PFSK-1 (cell line): ENCODE measurements at regions not wholly inside any gene's neighbourhood (a gene's known extent, or its start where the extent isn't known, plus 50 kb on each side); places are given as distances from the start of the nearest gene placed in this dataset.

Experiments used
- FOXP2 ChIP-seq: optimal IDR thresholded peaks from 2 replicates; pipeline ENCODE3; 2011; ENCODE audit warnings: borderline replicate concordance, control low read depth, inconsistent platforms; ENCODE audit not compliant: insufficient read depth; ENCODE audit errors: extremely low read length, extremely low read depth
- POLR2AphosphoS5 ChIP-seq: IDR thresholded peaks from 2 replicates; pipeline ENCODE4 v1.6.1; 2012; ENCODE audit warnings: low read depth, mild to moderate bottlenecking, control low read depth, low read length, moderate library complexity
- SIN3A ChIP-seq: IDR thresholded peaks from 2 replicates; pipeline ENCODE4 v1.6.1; 2012; ENCODE audit warnings: mild to moderate bottlenecking, low read length, moderate library complexity, borderline replicate concordance; ENCODE audit not compliant: insufficient read depth
- TAF1 ChIP-seq: IDR thresholded peaks from 2 replicates; pipeline ENCODE4 v1.6.1; 2012; ENCODE audit warnings: low read length, control low read depth, borderline replicate concordance; ENCODE audit not compliant: insufficient read depth
- TF ChIP-seq, protein P1 (sequence below), 2 experiments: IDR thresholded peaks; 2 replicates each; pipeline versions ENCODE4 v1.6.1 to v1.8.0; 2011 to 2012; ENCODE audit warnings: low read depth in 2 of 2, low read length in 2 of 2, control low read depth in 1 of 2, inconsistent platforms in 1 of 2, mild to moderate bottlenecking in 1 of 2, moderate library complexity in 1 of 2; ENCODE audit not compliant: insufficient read depth in 1 of 2

- TF ChIP-seq, protein P1, sequence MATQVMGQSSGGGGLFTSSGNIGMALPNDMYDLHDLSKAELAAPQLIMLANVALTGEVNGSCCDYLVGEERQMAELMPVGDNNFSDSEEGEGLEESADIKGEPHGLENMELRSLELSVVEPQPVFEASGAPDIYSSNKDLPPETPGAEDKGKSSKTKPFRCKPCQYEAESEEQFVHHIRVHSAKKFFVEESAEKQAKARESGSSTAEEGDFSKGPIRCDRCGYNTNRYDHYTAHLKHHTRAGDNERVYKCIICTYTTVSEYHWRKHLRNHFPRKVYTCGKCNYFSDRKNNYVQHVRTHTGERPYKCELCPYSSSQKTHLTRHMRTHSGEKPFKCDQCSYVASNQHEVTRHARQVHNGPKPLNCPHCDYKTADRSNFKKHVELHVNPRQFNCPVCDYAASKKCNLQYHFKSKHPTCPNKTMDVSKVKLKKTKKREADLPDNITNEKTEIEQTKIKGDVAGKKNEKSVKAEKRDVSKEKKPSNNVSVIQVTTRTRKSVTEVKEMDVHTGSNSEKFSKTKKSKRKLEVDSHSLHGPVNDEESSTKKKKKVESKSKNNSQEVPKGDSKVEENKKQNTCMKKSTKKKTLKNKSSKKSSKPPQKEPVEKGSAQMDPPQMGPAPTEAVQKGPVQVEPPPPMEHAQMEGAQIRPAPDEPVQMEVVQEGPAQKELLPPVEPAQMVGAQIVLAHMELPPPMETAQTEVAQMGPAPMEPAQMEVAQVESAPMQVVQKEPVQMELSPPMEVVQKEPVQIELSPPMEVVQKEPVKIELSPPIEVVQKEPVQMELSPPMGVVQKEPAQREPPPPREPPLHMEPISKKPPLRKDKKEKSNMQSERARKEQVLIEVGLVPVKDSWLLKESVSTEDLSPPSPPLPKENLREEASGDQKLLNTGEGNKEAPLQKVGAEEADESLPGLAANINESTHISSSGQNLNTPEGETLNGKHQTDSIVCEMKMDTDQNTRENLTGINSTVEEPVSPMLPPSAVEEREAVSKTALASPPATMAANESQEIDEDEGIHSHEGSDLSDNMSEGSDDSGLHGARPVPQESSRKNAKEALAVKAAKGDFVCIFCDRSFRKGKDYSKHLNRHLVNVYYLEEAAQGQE (IDR thresholded peaks at IDR 0.05; ENCODE audit: insufficient read depth in 1 of 2, low read depth in 2 of 2, low read length in 2 of 2), result no peak
- TF ChIP-seq SIN3A (no peak), FOXP2 (no peak)
Measured at GRCh38 chr12:62166525-62166924, 93.7 kb upstream of the USP15 start.

DNA sequence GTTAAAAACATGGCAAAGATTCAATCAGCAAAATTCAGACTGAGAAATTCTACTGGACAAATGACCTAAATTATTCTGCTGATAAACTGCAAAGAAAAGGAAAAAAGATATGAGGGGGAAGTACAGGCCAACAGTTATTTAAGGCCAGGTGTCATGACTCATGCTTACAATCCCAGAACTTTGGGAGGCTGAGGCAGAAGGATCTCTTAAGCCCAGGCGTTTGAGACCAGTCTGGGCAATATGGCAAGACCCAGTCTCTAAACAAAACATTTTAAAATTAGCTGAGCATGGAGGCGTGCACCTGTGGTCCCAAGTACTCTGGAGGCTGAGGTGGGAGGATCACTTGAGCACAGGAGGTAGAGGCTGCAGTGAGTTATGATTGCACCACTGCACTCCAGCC, 91.8 kb upstream of the USP15 start:
- TF ChIP-seq SIN3A, result no peak

DNA sequence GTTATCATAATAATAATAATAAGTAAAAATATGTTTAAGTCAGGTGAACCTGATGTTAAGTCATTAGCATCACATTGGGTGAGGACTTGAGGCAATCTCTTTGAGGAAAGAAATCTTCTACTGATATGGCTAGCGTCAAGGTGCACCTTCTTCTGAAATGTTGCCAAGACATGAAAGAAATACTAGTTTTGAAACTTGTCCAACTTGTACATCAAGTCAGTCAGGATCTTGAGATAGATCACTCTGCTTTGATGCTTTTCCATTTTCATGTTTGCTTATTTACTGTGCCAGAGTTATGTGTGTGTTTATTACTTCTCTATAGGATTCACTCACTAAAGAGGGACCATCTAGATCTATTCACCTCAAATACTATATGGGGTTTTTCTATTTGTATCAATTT, 90.0 kb upstream of the USP15 start:
- TF ChIP-seq POLR2AphosphoS5 (no peak), SIN3A (no peak), TAF1 (no peak), FOXP2 (no peak)
- TF ChIP-seq, protein P1 (IDR thresholded peaks at IDR 0.05; ENCODE audit: insufficient read depth in 1 of 2, low read depth in 2 of 2, low read length in 2 of 2), result no peak

DNA sequence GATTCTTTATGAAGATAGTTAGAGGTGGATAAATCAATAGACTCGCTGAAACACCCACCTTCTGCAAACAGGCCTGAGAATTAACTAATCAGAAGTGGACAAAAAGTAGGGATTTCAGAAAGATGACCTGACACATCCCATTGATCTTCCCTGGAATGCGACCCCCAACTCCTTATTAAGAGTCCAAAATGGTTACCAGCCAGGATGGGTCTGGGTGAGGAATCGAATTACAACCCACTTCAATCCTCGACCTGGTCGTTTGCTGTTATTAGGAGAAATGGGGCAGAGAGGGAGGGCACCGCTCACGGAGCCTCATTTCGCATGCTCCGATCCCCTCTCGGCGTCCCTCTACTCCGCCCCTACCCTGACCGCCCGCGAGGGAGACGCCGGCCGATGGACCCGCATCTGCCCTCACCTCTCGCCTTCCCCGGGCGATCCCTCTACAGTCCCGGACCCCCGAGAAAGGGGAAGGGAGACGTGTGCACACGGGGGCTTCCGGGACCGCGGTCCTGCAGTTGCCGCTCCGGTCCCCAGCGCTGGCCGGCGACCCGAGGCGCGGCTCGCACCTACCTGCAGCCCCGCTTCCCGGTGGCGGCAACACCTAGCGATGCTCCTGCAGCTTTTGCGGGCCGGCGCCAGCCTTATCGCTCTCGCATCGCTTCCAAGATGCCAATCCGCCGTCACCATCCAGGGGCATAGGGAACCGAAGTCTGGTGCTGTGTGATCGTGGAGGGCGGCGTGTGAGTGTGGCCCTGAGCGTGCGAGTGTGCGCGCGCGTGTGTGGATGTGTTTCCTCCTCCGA, 69.3 kb upstream of the USP15 start:
- TF ChIP-seq POLR2AphosphoS5, result no peak
- no peak for TF ChIP-seq SIN3A
- no peak for TF ChIP-seq FOXP2
- TF ChIP-seq TAF1, result no peak
- TF ChIP-seq, protein P1 (IDR thresholded peaks at IDR 0.05; ENCODE audit: insufficient read depth in 1 of 2, low read depth in 2 of 2, low read length in 2 of 2), result no peak

DNA sequence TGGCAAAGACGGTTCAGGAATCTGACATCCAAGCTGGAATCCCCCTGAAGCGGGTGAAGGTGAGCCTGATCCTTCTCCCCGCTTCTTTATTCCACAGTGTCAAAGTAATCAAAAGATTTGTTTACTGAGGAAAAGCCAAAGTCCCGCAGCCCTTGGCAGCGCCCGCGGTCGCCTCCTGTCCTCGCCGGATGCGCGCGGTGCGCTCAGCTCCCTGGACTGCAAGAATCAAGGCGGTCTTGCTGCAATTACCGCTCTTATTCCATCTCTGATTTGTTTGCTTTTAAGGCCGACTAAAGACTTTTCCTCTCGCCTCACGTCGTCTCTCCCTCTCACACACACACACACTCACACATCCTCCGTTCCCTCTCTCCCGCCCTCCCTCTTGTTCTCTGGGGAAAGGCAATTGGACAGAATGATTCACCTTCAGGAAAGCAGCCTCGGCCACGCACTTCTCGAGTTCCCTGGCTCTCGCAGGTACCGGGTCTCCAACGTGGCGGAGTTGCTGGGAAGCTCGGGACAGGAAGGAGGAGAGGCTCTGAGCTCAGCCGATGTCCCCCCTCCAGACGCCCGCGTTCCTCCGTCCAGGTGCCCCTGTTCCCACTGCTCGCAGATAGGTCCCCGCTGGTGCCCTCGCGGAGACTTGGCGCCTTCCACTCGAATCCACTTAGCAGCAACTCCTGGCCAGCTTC, 68.6 kb upstream of the USP15 start:
- TF ChIP-seq, protein P1 (IDR thresholded peaks at IDR 0.05; ENCODE audit: insufficient read depth in 1 of 2, low read depth in 2 of 2, low read length in 2 of 2), result no peak
- TF ChIP-seq TAF1 (no peak), FOXP2 (no peak), SIN3A (no peak)
